ENCODE measurements at regions not wholly inside any gene's neighbourhood (a gene's known extent, or its start where the extent isn't known, plus 50 kb on each side); places are given as distances from the start of the nearest gene placed in this dataset.

GRCh38 chr6:167769408-167770190 is 57.1 kb upstream of the AFDN start:
- Histone ChIP-seq H3K27me3 (ENCODE audit: low read length) (no peaks in the 10 kb centered on the region), H3K9ac (ENCODE audit: low read length) (no peak overlapping the region)

GRCh38 chr6:167770291-167770955 is 56.3 kb upstream of the AFDN start:
- Histone ChIP-seq H3K4me2 (ENCODE audit: low read depth, low read length, poor library complexity, severe bottlenecking) (no peak overlapping the region), H3K4me3 (ENCODE audit: insufficient read depth, low read length, poor library complexity, severe bottlenecking) (no peak overlapping the region), H3K36me3 (ENCODE audit: low read length) (no peaks in the 10 kb centered on the region), H2AFZ (ENCODE audit: low read depth, low read length, severe bottlenecking) (no peak overlapping the region), H4K20me1 (ENCODE audit: low read depth, low read length) (no peaks in the 10 kb centered on the region), H3K9ac (ENCODE audit: low read length) (no peak overlapping the region), H3K27ac (ENCODE audit: low read depth, low read length) (no peak overlapping the region), H3K79me2 (ENCODE audit: insufficient read depth, low read length) (no peaks in the 10 kb centered on the region), H3K27me3 (ENCODE audit: low read length) (no peaks in the 10 kb centered on the region), H3K9me2 (replicated peaks; ENCODE audit: insufficient read depth, low read length) (no peaks in the 10 kb centered on the region), H3K9me3 (ENCODE audit: insufficient read depth, low read length) (no peaks in the 10 kb centered on the region), H3F3A (ENCODE audit: insufficient read depth) (no peaks in the 10 kb centered on the region)
- TF ChIP-seq EZH2phosphoT487 (conservative IDR thresholded peaks at IDR 0.05; ENCODE audit: low read length) = no peak

More at GRCh38 chr6:167769408-167770190, 57.1 kb upstream of the AFDN start:
- Histone ChIP-seq H4K20me1 (ENCODE audit: low read depth, low read length) (no peaks in the 10 kb centered on the region), H3K79me2 (ENCODE audit: insufficient read depth, low read length) (no peaks in the 10 kb centered on the region), H2AFZ (ENCODE audit: low read depth, low read length, severe bottlenecking) (no peak overlapping the region), H3K4me2 (ENCODE audit: low read depth, low read length, poor library complexity, severe bottlenecking) (no peak overlapping the region), H3K4me3 (ENCODE audit: insufficient read depth, low read length, poor library complexity, severe bottlenecking) (no peak overlapping the region), H3K36me3 (ENCODE audit: low read length) (no peaks in the 10 kb centered on the region), H3K27ac (ENCODE audit: low read depth, low read length) (no peak overlapping the region), H3K9me2 (replicated peaks; ENCODE audit: insufficient read depth, low read length) (no peaks in the 10 kb centered on the region), H3K9me3 (ENCODE audit: insufficient read depth, low read length) (no peaks in the 10 kb centered on the region), H3F3A (ENCODE audit: insufficient read depth) (no peaks in the 10 kb centered on the region)
- no peak for TF ChIP-seq EZH2phosphoT487 (conservative IDR thresholded peaks at IDR 0.05; ENCODE audit: low read length)

DNA sequence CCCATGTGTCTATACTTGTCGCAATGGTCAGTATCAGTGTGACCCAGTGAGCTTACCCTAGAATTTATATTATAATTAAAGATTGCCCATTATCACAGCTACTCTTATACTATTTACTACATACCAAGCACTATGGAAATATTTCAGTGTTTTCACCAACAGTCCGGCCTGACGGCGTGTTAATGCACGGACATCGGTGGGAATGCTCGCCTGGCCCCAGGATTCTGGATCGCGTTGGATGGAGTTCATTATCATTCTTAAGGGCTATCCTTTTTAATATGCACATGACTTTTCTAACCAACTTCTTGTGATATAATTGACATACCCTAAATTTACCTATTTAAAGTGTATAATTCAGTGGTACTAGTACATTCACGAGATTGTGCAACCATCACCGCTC is 51.8 kb upstream of the AFDN start:
- H3K79me2 ChIP-seq (ENCODE audit: insufficient read depth, low read length) = no peaks in the 10 kb centered on the region
- no peak overlapping the region for H3K4me2 ChIP-seq (ENCODE audit: low read depth, low read length, poor library complexity, severe bottlenecking)
- H3F3A ChIP-seq (ENCODE audit: insufficient read depth) = no peaks in the 10 kb centered on the region
- no peak for TF ChIP-seq EZH2phosphoT487 (conservative IDR thresholded peaks at IDR 0.05; ENCODE audit: low read length)
- TF ChIP-seq, protein P1, sequence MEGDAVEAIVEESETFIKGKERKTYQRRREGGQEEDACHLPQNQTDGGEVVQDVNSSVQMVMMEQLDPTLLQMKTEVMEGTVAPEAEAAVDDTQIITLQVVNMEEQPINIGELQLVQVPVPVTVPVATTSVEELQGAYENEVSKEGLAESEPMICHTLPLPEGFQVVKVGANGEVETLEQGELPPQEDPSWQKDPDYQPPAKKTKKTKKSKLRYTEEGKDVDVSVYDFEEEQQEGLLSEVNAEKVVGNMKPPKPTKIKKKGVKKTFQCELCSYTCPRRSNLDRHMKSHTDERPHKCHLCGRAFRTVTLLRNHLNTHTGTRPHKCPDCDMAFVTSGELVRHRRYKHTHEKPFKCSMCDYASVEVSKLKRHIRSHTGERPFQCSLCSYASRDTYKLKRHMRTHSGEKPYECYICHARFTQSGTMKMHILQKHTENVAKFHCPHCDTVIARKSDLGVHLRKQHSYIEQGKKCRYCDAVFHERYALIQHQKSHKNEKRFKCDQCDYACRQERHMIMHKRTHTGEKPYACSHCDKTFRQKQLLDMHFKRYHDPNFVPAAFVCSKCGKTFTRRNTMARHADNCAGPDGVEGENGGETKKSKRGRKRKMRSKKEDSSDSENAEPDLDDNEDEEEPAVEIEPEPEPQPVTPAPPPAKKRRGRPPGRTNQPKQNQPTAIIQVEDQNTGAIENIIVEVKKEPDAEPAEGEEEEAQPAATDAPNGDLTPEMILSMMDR (IDR thresholded peaks at IDR 0.05; ENCODE audit: insufficient read depth, low read length, poor library complexity, severe bottlenecking) = no peak
- H3K9me3 ChIP-seq (ENCODE audit: insufficient read depth, low read length) = no peaks in the 10 kb centered on the region
- no peaks in the 10 kb centered on the region for H4K20me1 ChIP-seq (ENCODE audit: low read depth, low read length)
- no peak overlapping the region for H2AFZ ChIP-seq (ENCODE audit: low read depth, low read length, severe bottlenecking)
- H3K4me3 ChIP-seq (ENCODE audit: insufficient read depth, low read length, poor library complexity, severe bottlenecking) = no peak overlapping the region
- no peaks in the 10 kb centered on the region for H3K9me2 ChIP-seq (replicated peaks; ENCODE audit: insufficient read depth, low read length)
- H3K27me3 ChIP-seq (ENCODE audit: low read length) = no peaks in the 10 kb centered on the region
- H3K27ac ChIP-seq (ENCODE audit: low read depth, low read length) = no peak overlapping the region
- no peaks in the 10 kb centered on the region for H3K36me3 ChIP-seq (ENCODE audit: low read length)
- no peak overlapping the region for H3K9ac ChIP-seq (ENCODE audit: low read length)

GRCh38 chr6:167776906-167777627 is 49.6 kb upstream of the AFDN start:
- no peaks in the 10 kb centered on the region for H3F3A ChIP-seq (ENCODE audit: insufficient read depth)
- no peaks in the 10 kb centered on the region for H3K36me3 ChIP-seq (ENCODE audit: low read length)
- no peaks in the 10 kb centered on the region for H3K27me3 ChIP-seq (ENCODE audit: low read length)
- H2AFZ ChIP-seq (ENCODE audit: low read depth, low read length, severe bottlenecking) = no peak overlapping the region
- no peaks in the 10 kb centered on the region for H3K9me3 ChIP-seq (ENCODE audit: insufficient read depth, low read length)
- TF ChIP-seq, protein P1 (IDR thresholded peaks at IDR 0.05; ENCODE audit: insufficient read depth, low read length, poor library complexity, severe bottlenecking) = no peak
- TF ChIP-seq EZH2phosphoT487 (conservative IDR thresholded peaks at IDR 0.05; ENCODE audit: low read length) = no peak
- no peak overlapping the region for H3K4me2 ChIP-seq (ENCODE audit: low read depth, low read length, poor library complexity, severe bottlenecking)
- H3K79me2 ChIP-seq (ENCODE audit: insufficient read depth, low read length) = no peaks in the 10 kb centered on the region
- no peaks in the 10 kb centered on the region for H3K9me2 ChIP-seq (replicated peaks; ENCODE audit: insufficient read depth, low read length)
- no peak overlapping the region for H3K4me3 ChIP-seq (ENCODE audit: insufficient read depth, low read length, poor library complexity, severe bottlenecking)
- H4K20me1 ChIP-seq (ENCODE audit: low read depth, low read length) = no peaks in the 10 kb centered on the region
- no peak overlapping the region for H3K27ac ChIP-seq (ENCODE audit: low read depth, low read length)
- H3K9ac ChIP-seq (ENCODE audit: low read length) = no peak overlapping the region
